GM12878 (cell line): ENCODE measurements at regions not wholly inside any gene's neighbourhood (a gene's known extent, or its start where the extent isn't known, plus 50 kb on each side); places are given as distances from the start of the nearest gene placed in this dataset.

ENCODE experiments used
- CTCF ChIP-seq, 3 experiments: IDR thresholded peaks in 2 of 3; conservative IDR thresholded peaks in 1 of 3; 2 replicates each; pipeline ENCODE4 v1.5.1; 2011; ENCODE audit warnings: low read depth in 3 of 3, low read length in 3 of 3, mild to moderate bottlenecking in 3 of 3, control low read depth in 2 of 3, moderate library complexity in 2 of 3, inconsistent platforms in 1 of 3, mixed read lengths in 1 of 3; ENCODE audit not compliant: control insufficient read depth in 2 of 3, insufficient read depth in 1 of 3; ENCODE audit errors: extremely low read depth in 1 of 3
- ESRRA ChIP-seq: IDR thresholded peaks from 2 replicates; pipeline ENCODE4 v1.6.1; 2012; ENCODE audit warnings: mild to moderate bottlenecking, low read length, improper control_type of control experiment
- JUNB ChIP-seq: IDR thresholded peaks from 2 replicates; pipeline ENCODE4 v1.6.1; 2016; ENCODE audit warnings: antibody characterized with exemption, mild to moderate bottlenecking
- KDM1A ChIP-seq: fragments of 200-600 bp; sonication (generic); IDR thresholded peaks from 2 replicates; pipeline ENCODE4 v1.6.1; 2016; ENCODE audit warnings: borderline replicate concordance
- MEF2B ChIP-seq: fragments of 450-650 bp; IDR thresholded peaks from 2 replicates; pipeline ENCODE4 v1.6.1; 2018; ENCODE audit warnings: mild to moderate bottlenecking, moderate library complexity; ENCODE audit not compliant: partially characterized antibody, poor library complexity, severe bottlenecking
- NKRF ChIP-seq: fragments of 450-650 bp; conservative IDR thresholded peaks from 2 replicates; pipeline ENCODE4 v1.6.1; 2017; ENCODE audit warnings: mild to moderate bottlenecking, moderate library complexity
- POLR2A ChIP-seq: IDR thresholded peaks from 2 replicates; pipeline ENCODE4 v1.6.1; 2011; ENCODE audit warnings: low read depth, mild to moderate bottlenecking, low read length
- POLR2AphosphoS5 ChIP-seq: IDR thresholded peaks from 2 replicates; pipeline ENCODE4 v1.6.1; 2011; ENCODE audit warnings: mild to moderate bottlenecking, low read length, inconsistent platforms
- RELA ChIP-seq: fragments of 450-650 bp; IDR thresholded peaks from 2 replicates; pipeline ENCODE4 v1.8.0; 2014; ENCODE audit warnings: borderline replicate concordance; ENCODE audit not compliant: partially characterized antibody
- TAF1 ChIP-seq: IDR thresholded peaks from 2 replicates; pipeline ENCODE4 v1.6.1; 2011; ENCODE audit warnings: mild to moderate bottlenecking, low read depth, low read length, borderline replicate concordance
- ZSCAN29 ChIP-seq: fragments of 450-650 bp; IDR thresholded peaks from 2 replicates; pipeline ENCODE4 v1.6.1; 2017; ENCODE audit warnings: mild to moderate bottlenecking, moderate library complexity
- TF ChIP-seq, protein P1 (sequence below): fragments of 450-650 bp; IDR thresholded peaks from 2 replicates; pipeline ENCODE4 v1.6.1; 2016; ENCODE audit warnings: mild to moderate bottlenecking, moderate library complexity, borderline replicate concordance
- TF ChIP-seq, protein P2 (sequence below): IDR thresholded peaks from 2 replicates; pipeline ENCODE4 v1.6.1; 2012; ENCODE audit warnings: low read depth, low read length, improper control_type of control experiment

DNA sequence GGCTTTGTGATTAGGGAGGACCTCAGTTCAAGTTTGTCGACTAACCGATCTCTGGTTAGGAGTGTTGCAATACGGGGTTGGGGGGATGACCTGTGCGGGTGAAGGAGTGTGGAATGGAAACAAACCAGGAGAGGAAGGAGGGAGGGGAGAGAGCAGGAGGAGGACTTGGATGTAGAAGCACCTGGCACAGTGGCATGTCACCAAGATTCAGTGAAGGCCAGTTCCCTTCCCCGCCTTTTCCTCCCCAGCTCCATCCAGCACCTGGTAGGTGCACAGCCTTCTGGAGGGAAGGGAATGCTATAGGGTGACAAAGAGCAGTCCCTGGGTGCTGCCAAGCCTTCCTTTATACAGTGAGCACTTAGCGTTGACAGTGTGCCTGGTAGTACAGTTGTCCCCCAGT, 107.4 kb upstream of the CRHR1 start:
- TF ChIP-seq POLR2A (no peak), CTCF (IDR thresholded peaks at IDR 0.05 in 2 of 3, conservative IDR thresholded peaks at IDR 0.05 in 1 of 3; ENCODE audit: control insufficient read depth in 2 of 3, extremely low read depth in 1 of 3, insufficient read depth in 1 of 3, low read depth in 3 of 3, low read length in 3 of 3) (no peak), NKRF (no peak), MEF2B (no peak), ESRRA (no peak), POLR2AphosphoS5 (no peak), ZSCAN29 (no peak), RELA (no peak), KDM1A (no peak), JUNB (no peak), TAF1 (no peak)
- TF ChIP-seq, protein P1, sequence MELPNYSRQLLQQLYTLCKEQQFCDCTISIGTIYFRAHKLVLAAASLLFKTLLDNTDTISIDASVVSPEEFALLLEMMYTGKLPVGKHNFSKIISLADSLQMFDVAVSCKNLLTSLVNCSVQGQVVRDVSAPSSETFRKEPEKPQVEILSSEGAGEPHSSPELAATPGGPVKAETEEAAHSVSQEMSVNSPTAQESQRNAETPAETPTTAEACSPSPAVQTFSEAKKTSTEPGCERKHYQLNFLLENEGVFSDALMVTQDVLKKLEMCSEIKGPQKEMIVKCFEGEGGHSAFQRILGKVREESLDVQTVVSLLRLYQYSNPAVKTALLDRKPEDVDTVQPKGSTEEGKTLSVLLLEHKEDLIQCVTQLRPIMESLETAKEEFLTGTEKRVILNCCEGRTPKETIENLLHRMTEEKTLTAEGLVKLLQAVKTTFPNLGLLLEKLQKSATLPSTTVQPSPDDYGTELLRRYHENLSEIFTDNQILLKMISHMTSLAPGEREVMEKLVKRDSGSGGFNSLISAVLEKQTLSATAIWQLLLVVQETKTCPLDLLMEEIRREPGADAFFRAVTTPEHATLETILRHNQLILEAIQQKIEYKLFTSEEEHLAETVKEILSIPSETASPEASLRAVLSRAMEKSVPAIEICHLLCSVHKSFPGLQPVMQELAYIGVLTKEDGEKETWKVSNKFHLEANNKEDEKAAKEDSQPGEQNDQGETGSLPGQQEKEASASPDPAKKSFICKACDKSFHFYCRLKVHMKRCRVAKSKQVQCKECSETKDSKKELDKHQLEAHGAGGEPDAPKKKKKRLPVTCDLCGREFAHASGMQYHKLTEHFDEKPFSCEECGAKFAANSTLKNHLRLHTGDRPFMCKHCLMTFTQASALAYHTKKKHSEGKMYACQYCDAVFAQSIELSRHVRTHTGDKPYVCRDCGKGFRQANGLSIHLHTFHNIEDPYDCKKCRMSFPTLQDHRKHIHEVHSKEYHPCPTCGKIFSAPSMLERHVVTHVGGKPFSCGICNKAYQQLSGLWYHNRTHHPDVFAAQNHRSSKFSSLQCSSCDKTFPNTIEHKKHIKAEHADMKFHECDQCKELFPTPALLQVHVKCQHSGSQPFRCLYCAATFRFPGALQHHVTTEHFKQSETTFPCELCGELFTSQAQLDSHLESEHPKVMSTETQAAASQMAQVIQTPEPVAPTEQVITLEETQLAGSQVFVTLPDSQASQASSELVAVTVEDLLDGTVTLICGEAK = no peak
- TF ChIP-seq, protein P2, sequence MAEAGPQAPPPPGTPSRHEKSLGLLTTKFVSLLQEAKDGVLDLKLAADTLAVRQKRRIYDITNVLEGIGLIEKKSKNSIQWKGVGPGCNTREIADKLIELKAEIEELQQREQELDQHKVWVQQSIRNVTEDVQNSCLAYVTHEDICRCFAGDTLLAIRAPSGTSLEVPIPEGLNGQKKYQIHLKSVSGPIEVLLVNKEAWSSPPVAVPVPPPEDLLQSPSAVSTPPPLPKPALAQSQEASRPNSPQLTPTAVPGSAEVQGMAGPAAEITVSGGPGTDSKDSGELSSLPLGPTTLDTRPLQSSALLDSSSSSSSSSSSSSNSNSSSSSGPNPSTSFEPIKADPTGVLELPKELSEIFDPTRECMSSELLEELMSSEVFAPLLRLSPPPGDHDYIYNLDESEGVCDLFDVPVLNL = no peak
